ENCODE measurements at regions not wholly inside any gene's neighbourhood (a gene's known extent, or its start where the extent isn't known, plus 50 kb on each side); places are given as distances from the start of the nearest gene placed in this dataset.

- no peak overlapping the region for H3K4me3 ChIP-seq (replicated peaks in 1 of 2; ENCODE audit: low read depth in 1 of 2, low read length in 2 of 2)
- H3K27ac ChIP-seq (ENCODE audit: low read depth, low read length): no peak overlapping the region
- H3K4me2 ChIP-seq (ENCODE audit: low read length): no peak overlapping the region
- H3K9ac ChIP-seq (ENCODE audit: low read length): no peak overlapping the region
- H3K79me2 ChIP-seq (ENCODE audit: insufficient read depth, low read length): no peaks in the 10 kb centered on the region
- POLR2A ChIA-PET: no interaction called here
- TF ChIP-seq JUND (IDR thresholded peaks at IDR 0.05) (no peak), SIN3A (IDR thresholded peaks at IDR 0.05; ENCODE audit: low read depth) (no peak), ATF3 (IDR thresholded peaks at IDR 0.05) (no peak), EZH2phosphoT487 (IDR thresholded peaks at IDR 0.05; ENCODE audit: borderline replicate concordance) (no peak), EGR1 (IDR thresholded peaks at IDR 0.05; ENCODE audit: low read depth) (no peak), ZFX (IDR thresholded peaks at IDR 0.05) (no peak), FOSL1 (IDR thresholded peaks at IDR 0.05; ENCODE audit: low read depth) (no peak), SP1 (IDR thresholded peaks at IDR 0.05; ENCODE audit: low read depth) (no peak), POLR2AphosphoS5 (IDR thresholded peaks at IDR 0.05; ENCODE audit: low read depth, low read length) (no peak), EZH2 (IDR thresholded peaks at IDR 0.05) (no peak), ELF1 (IDR thresholded peaks at IDR 0.05; ENCODE audit: borderline replicate concordance, low read depth) (no peak)
- no peak for DNase-seq (ENCODE audit: low read depth, low spot score)
- no peaks in the 10 kb centered on the region for H3K4me1 ChIP-seq (ENCODE audit: control insufficient read depth in 1 of 2, insufficient read depth in 2 of 2, low read length in 2 of 2)
- RAD21 ChIA-PET (ENCODE audit: low non-redundant PET in 1 of 2, low total read pairs in 2 of 2, uncharacterized antibody in 2 of 2, unreplicated experiment in 2 of 2): no interaction called here
- H4K20me1 ChIP-seq (ENCODE audit: insufficient read depth): no peaks in the 10 kb centered on the region
- H2AFZ ChIP-seq (ENCODE audit: low read depth, low read length, poor library complexity, severe bottlenecking): no peak overlapping the region
- ATAC-seq: no peak
- no peaks in the 10 kb centered on the region for H3K27me3 ChIP-seq (ENCODE audit: insufficient read depth, low read length)
- no peaks in the 10 kb centered on the region for H3K9me3 ChIP-seq (ENCODE audit: control insufficient read depth in 1 of 2, insufficient read depth in 1 of 2, low read depth in 1 of 2, low read length in 2 of 2)
- intact Hi-C loops (cut with micrococcal nuclease): no loop called here
- BruUV-seq (replicated peaks): no TSS peak
- no peaks in the 10 kb centered on the region for H3K9me2 ChIP-seq (ENCODE audit: insufficient read depth)
- CTCF ChIA-PET: no interaction called here
- no peaks in the 10 kb centered on the region for H3K36me3 ChIP-seq (ENCODE audit: control insufficient read depth in 1 of 2, insufficient read depth in 2 of 2, low read length in 2 of 2)
Measured at GRCh38 chr4:166432125-166432524, 559.1 kb downstream of the TLL1 start.

- Histone ChIP-seq H3K79me2 (ENCODE audit: insufficient read depth, low read length) (no peaks in the 10 kb centered on the region), H3K4me2 (ENCODE audit: low read length) (no peak overlapping the region), H4K20me1 (ENCODE audit: insufficient read depth) (no peaks in the 10 kb centered on the region), H3K9me3 (ENCODE audit: control insufficient read depth in 1 of 2, insufficient read depth in 1 of 2, low read depth in 1 of 2, low read length in 2 of 2) (no peaks in the 10 kb centered on the region), H3K36me3 (ENCODE audit: control insufficient read depth in 1 of 2, insufficient read depth in 2 of 2, low read length in 2 of 2) (no peaks in the 10 kb centered on the region), H3K27ac (ENCODE audit: low read depth, low read length) (no peak overlapping the region), H2AFZ (ENCODE audit: low read depth, low read length, poor library complexity, severe bottlenecking) (no peak overlapping the region), H3K27me3 (ENCODE audit: insufficient read depth, low read length) (no peaks in the 10 kb centered on the region), H3K9ac (ENCODE audit: low read length) (no peak overlapping the region), H3K9me2 (ENCODE audit: insufficient read depth) (no peaks in the 10 kb centered on the region), H3K4me3 (replicated peaks in 1 of 2; ENCODE audit: low read depth in 1 of 2, low read length in 2 of 2) (no peak overlapping the region), H3K4me1 (ENCODE audit: control insufficient read depth in 1 of 2, insufficient read depth in 2 of 2, low read length in 2 of 2) (no peaks in the 10 kb centered on the region)
- no TSS peak for BruUV-seq (replicated peaks)
- POLR2A ChIA-PET: no interaction called here
- no peak for ATAC-seq
- RAD21 ChIA-PET (ENCODE audit: low non-redundant PET in 1 of 2, low total read pairs in 2 of 2, uncharacterized antibody in 2 of 2, unreplicated experiment in 2 of 2): no interaction called here
- TF ChIP-seq CTCF (IDR thresholded peaks at IDR 0.05 in 2 of 3, conservative IDR thresholded peaks at IDR 0.05 in 1 of 3; ENCODE audit: borderline replicate concordance in 1 of 3, insufficient read depth in 1 of 3, low read depth in 2 of 3, low read length in 2 of 3) (no peak), CBX3 (IDR thresholded peaks at IDR 0.05; ENCODE audit: low read depth) (no peak), POLR2A (IDR thresholded peaks at IDR 0.05; ENCODE audit: borderline replicate concordance, extremely low read depth, insufficient read depth, insufficient read length) (no peak), REST (IDR thresholded peaks at IDR 0.05; ENCODE audit: low read depth) (no peak), EZH2 (IDR thresholded peaks at IDR 0.05) (no peak), EGR1 (IDR thresholded peaks at IDR 0.05; ENCODE audit: low read depth) (no peak)
- CTCF ChIA-PET: no interaction called here
- no peak for DNase-seq (ENCODE audit: low read depth, low spot score)
- intact Hi-C loops (cut with micrococcal nuclease): no loop called here
Measured at GRCh38 chr4:166432842-166433241, 559.8 kb downstream of the TLL1 start.

All from HCT116 (cell line).